ENCODE measurements at regions not wholly inside any gene's neighbourhood (a gene's known extent, or its start where the extent isn't known, plus 50 kb on each side); places are given as distances from the start of the nearest gene placed in this dataset.

GRCh38 chrX:122857734-122858133 is 326.3 kb upstream of the GRIA3 start:
- no peak for TF ChIP-seq CTCF (IDR thresholded peaks at IDR 0.05)
- no peak for TF ChIP-seq EZH2 (IDR thresholded peaks at IDR 0.05; ENCODE audit: borderline replicate concordance, insufficient read depth, low read depth, low read length, poor library complexity, severe bottlenecking)

Data from B cell (primary cell).